ENCODE measurements at regions not wholly inside any gene's neighbourhood (a gene's known extent, or its start where the extent isn't known, plus 50 kb on each side); places are given as distances from the start of the nearest gene placed in this dataset.

- ChIA-PET POLR2A (no interaction called here), CTCF (ENCODE audit: low intra/inter-chr PET ratio) (no interaction called here)
- Histone ChIP-seq H3K36me3 (ENCODE audit: control insufficient read depth, insufficient read depth, low read length) (no peaks in the 10 kb centered on the region), H3K4me2 (ENCODE audit: insufficient read depth, low read length) (no peak overlapping the region), H3K9ac (ENCODE audit: insufficient read depth in 1 of 2, low read depth in 2 of 2, low read length in 2 of 2) (no peak overlapping the region), H3K4me3 (no peak overlapping the region), H3K9me3 (replicated peaks; ENCODE audit: control insufficient read depth, insufficient read depth, low read depth, low read length) (0 out of 2 replicates have a peak, but pooled peaks cover 1% of the 10 kb centered on the region), H3K27ac (ENCODE audit: extremely low read depth, low read depth, low read length) (no peak overlapping the region), H4K20me1 (replicated peaks; ENCODE audit: control insufficient read depth, insufficient read depth, low read length) (no peaks in the 10 kb centered on the region), H3K79me2 (ENCODE audit: control insufficient read depth, insufficient read depth, low read length) (no peaks in the 10 kb centered on the region), H3K4me1 (replicated peaks in 1 of 2; ENCODE audit: control insufficient read depth in 2 of 2, insufficient read depth in 2 of 2, low read length in 2 of 2) (no peaks in the 10 kb centered on the region), H2AFZ (ENCODE audit: low read depth, low read length) (no peak overlapping the region), H3K9me1 (ENCODE audit: control insufficient read depth, insufficient read depth, low read length) (no peaks in the 10 kb centered on the region), H3K27me3 (ENCODE audit: control insufficient read depth in 2 of 2, insufficient read depth in 2 of 2, low read length in 2 of 2) (no peaks in the 10 kb centered on the region)
- no peak for FAIRE-seq
- in situ Hi-C loops (cut with MboI), result no loop called here
- ATAC-seq, result no peak
- TF ChIP-seq ZBTB34 (CRISPR knock-in tag; IDR thresholded peaks at IDR 0.05) (no peak), FOXK1 (CRISPR knock-in tag; IDR thresholded peaks at IDR 0.05; ENCODE audit: borderline replicate concordance) (no peak), NCOA2 (IDR thresholded peaks at IDR 0.05; ENCODE audit: partially characterized antibody in 2 of 2) (no peak), STAG1 (CRISPR knock-in tag; IDR thresholded peaks at IDR 0.05; ENCODE audit: borderline replicate concordance) (no peak), HSF4 (CRISPR knock-in tag; IDR thresholded peaks at IDR 0.05; ENCODE audit: borderline replicate concordance) (no peak), GTF2B (IDR thresholded peaks at IDR 0.05; ENCODE audit: extremely low read depth, insufficient read length) (no peak)
- intact Hi-C loops (cut with micrococcal nuclease), result no loop called here
- no peak for DNase-seq (ENCODE audit: extremely low read depth in 1 of 4, low spot score in 3 of 4)
- no TSS peak for BruUV-seq (replicated peaks)
- WGBS (ENCODE audit: insufficient coverage, low coverage, missing lambda C conversion rate), result 29% methylated on average over 1 of the region's 1 CpG
Observed at GRCh38 chrX:122441451-122441850, 742.6 kb upstream of the GRIA3 start.

Data from K562 (cell line).